Activated CD4-positive, alpha-beta T cell treated with anti-CD3 and anti-CD28 coated beads, Interleukin-2, Interleukin-4, amounts not matched to agents 100 ng/mL and 50 ng/mL, durations not matched to agents 16 hours and 8 hours (primary cell): ENCODE measurements at regions not wholly inside any gene's neighbourhood (a gene's known extent, or its start where the extent isn't known, plus 50 kb on each side); places are given as distances from the start of the nearest gene placed in this dataset.
"Not testable (repeated sequence)": the region's sequence is repeated elsewhere in the genome, so short reads cannot be mapped to it uniquely, and the experiment has no call there.

Source experiments
- DNase-seq: peaks from one replicate; pipeline ENCODE4 v3.0.0-alpha.2; 2020; ENCODE audit warnings: low spot score

DNA sequence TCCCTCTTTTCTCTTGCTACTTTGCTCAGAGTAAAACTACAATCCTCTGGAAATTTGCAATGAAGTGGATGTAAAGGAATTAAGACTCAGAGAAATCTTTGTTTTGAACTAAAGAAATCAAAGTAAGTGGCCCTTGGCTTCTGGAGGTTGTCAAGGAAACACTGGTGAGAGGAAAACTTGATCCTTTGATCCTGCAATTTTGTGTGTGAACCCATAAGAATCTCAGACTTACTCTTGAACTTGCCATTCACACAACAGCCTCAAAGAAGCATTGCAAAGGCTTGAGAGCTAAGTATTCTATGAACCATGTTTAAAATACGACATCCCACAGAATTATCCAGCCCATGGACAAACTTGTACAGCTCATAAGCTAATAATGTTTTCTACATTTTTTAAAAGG, 827.5 kb downstream of the TAF11L14 start:
- DNase-seq, result no peak

DNA sequence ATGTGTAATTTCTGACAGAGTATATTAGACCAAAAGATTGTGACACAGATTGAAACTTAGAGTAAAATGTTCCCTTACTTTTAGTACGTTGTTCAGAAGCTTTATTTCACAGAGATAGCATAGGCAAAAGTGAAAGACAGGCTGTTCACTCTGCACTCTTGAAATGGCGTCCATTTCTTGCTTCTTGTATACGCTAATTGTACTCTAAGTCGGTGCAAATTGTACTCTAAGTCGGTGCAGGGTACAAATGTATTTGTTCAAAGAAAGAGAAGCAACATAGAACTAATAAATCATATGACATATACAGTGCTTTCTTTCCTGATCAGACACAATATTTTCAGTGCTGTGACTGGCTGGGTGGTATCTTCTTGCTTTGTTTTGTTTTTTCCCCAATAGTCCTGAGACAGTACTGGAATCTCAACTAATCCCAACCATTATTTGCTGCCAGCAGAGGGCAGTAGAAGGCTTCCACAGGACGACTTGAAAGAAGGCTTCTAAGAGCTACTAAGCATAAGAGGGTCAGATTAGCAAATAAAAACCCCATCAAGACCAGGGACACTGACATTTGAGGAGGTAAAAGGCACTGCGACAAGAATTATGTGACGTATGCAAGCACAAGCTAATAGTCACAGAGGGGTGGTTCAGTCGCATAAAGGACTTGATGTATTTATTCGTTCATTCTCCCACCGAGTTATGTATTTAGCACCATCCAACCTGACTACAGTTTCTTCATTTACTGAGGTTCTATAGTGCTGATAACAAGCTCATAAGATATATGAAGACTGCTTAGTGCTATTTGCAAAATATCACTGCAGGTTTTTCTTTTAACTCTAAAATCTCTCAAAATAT, 831.8 kb downstream of the TAF11L14 start:
- DNase-seq, result peak; percentile 17

DNA sequence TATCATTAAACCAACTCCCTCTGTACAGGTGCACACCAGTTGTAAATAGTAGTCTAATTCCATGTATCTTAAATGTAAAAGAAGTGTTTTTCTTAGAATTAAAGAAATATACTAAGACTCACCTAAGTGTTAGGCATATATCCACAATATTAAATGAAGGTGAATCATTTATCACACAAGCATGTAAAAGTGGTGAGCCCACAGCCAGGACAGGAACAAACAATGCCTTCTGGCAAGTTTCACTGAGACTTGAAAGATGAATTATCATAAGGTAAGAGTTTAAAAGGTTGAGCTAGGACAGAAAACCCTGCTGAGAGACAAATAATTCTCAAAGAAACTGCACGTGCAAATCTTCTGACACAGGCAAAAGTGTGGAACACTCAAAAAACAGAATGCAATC, 832.5 kb downstream of the TAF11L14 start:
- DNase-seq, result no peak

DNA sequence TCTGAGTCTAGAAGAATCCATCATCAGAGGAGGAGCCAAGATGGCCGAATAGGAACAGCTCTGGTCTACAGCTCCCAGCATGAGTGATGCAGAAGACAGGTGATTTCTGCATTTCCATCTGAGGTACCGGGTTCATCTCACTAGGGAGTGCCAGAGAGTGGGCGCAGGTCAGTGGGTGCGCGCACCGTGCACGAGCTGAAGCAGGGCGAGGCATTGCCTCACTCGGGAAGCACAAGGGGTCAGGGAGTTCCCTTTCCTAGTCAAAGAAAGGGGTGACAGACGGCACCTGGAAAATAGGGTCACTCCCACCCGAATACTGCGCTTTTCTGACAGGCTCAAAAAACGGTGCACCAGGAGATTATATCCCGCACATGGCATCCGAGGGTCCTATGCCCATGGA, 837.5 kb downstream of the TAF11L14 start:
- not testable (repeated sequence) for DNase-seq

DNA sequence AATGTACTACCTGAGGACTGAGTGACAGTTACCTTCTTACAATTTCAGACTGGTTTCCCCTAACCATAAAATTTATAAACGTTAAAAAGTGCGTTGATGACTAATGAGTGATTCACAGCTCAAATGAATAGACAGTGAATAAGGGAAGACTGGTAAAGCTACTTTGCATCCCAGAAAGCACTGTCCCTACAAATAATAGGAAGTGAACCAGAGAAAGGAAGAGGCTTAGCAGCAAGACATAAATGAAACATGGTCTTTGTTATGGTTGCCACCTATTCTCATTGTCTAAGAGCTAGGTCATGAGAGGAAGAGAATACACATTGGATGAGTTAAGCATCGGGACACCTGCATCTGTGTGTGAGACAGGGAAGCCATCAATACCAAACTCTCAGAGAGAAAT, 849.2 kb downstream of the TAF11L14 start:
- no peak for DNase-seq

DNA sequence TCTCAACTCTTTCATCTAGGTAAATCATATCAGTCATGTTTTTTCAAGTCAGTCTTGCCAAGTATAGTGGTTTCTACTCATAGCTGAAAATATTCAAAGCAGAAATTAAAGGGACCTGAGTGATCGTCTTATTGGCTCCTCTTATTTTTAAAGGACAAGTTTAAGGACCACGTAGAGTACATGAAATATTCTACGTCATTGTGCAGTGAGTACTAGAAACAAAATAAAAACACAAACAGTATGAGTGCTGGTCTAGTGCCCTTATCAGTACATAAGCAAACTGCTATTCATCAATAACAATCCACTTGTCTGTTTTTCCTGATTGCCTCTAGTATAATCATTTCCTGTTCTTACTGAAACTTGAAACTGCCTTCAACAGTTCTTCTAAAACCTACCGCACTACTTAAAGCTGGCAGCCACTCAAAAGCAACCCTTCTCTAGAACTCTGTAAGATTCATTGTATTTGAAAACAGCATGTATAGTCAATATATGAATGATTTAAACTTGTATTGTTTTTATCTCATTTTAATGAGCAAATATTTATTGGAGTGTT, 853.7 kb downstream of the TAF11L14 start:
- DNase-seq, result no peak

DNA sequence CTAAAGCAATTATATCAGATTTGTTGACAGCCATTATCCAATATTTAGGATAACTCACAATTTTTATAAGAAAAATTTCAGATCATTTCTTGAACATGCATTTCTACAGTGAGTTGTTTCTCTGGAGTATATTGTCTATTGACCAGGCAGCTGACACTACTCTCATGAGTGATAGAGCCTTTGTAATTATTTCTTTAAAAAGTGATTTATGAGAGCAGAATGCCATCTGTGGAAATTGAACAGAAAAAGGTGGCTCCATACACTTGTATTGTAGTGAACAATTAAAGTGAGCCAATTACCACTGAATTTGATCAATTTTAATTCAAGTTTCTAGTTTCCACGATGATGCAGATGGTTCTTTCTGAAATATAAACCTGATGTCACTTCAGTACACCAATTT, 855.4 kb downstream of the TAF11L14 start:
- no peak for DNase-seq

DNA sequence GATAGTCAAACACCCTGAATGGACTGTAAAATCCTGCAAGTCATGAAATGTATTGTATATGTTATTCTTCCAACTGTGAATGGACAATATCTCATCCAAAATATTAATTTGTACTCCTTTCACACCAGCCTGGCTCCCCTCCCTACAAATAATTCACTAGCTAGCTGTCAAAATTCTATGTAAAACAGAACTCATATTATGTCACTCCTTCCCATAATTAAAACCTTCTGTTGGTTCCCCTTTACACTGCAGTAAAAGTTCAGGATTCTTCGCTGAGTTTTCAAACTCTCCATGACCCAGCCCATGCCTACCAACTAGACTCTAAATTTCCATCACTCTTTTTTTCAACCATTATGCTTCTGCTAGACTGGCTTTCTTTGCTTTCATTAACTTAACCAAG, 857.1 kb downstream of the TAF11L14 start:
- no peak for DNase-seq

DNA sequence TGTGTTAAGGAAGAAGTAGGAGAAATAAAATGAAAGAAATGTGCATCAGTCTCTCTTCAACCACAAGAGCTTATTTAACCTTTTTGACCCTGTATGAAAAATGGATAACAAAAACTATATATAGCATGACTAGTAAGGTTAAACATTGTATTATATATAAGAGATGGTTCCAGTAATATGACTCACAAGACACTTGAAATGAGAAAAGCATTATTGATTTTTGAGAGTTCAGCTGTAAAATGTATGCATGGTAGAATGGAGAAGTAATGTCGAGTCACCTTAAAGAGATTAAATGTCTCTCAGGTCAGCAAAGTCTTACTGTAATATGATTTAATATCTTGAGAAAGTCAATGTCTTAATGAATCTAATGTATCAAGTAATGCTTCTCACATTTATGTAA, 860.9 kb downstream of the TAF11L14 start:
- no peak for DNase-seq

DNA sequence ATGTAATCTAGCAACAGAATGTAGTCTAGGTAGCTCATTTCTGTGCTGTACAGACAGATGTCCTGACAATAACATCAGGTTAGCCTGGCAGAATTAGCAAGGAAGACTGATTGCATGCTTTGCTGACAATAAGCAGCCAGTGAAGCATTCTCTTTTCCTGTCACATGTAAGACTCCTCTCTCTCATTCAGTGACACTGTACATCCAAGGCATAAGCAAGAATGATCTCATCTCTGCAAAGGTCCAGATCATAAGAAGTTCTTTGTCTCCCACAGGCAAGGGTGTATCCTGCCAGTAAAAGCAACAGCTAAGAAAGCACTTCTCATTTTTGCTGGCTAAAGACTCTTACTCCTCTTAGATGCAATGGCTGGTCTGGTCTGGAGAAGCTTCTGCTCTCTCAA, 861.8 kb downstream of the TAF11L14 start:
- no peak for DNase-seq

DNA sequence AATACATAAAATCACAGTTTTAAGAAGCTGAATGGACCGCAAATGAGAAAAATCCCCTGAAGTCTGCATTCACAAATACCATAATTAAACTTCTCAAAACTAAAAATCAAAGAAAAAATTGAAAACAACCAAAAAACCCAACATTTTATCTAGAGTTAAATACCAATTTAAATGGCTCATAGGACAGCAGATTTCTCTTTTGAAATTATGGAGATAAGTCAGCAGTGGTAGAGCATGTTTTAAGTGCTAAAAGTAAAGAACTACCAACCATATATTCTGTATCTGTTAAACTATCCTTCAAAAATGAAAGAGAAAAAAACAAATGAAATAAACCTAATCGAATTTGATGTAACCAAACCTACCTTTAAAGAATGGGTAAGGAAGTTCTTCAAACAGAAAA, 862.8 kb downstream of the TAF11L14 start:
- DNase-seq, result no peak

DNA sequence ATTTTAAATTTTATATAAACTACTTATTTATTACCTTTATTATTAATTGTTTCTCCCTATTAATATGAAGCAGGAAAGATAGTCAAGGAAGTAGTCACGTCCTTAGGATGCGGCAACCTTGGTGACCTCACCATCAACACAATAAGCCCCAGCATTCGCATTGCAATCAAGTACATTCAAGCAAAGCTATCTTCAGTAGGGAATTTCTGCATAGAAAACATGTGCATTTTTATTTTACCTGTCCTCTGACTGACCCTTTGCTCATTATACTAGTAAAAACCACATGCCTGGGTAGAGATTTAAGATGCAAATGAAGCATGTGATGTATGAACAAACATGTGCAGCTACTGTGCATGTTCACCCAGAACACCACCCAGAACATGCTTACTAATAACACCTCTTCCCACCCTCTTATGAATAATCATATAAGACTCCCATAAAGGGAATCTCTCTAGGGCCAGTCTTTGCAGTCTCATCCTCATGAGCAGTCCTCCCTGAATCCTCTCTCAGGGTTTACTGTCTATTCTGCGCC, 869.6 kb downstream of the TAF11L14 start:
- DNase-seq, result no peak

DNA sequence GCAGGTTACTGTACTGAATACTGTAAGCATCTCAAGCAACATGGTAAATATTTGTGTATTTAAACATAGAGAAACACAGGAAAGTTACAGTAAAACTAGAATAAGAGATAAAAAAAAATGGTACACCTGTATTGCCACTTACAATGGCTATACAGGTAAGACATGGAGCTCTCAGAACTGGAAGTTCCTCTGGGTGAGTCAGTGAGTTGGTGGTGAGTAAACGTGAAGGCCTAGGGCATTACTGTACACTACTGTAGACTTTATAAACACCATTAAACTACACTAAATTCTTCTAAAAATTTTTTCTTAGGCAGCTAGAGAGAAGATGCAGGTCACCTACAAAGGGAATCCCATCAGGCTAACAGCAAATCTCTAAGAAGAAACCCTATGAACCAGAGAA, 872.9 kb downstream of the TAF11L14 start:
- no peak for DNase-seq

DNA sequence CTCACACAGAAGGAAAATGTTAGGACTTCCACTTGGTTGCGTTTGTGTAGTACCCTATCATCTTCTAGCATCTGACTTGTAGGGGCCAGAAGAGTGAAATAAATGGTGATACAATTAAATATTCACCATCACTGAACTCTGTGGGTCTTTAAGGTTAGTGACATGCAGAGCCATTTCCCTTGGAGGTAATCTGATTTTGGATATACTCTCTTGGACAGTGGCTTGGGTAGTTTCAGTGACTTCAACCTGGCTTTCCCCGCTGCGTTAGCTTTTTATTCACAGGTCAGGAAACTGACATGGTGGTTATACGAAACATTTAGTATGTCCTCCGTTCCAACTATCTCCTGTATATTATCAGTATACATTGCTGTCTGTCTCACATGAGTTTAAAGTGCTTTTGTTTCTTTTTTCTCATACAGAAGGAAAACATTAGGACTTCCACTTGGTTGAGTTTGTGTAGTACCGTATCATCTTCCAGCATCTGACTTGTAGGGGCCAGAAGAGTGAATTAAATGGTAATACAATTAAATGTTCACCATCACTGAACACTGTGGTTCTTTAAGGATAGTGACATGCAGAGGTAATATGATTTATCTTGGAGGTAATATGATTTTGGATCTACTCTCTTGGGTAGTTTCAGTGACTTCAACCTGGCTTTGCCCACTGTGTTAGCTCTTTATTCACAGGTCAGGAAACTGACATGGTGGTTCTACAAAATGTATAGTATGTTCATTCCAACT, 883.6 kb downstream of the TAF11L14 start:
- DNase-seq, result no peak

DNA sequence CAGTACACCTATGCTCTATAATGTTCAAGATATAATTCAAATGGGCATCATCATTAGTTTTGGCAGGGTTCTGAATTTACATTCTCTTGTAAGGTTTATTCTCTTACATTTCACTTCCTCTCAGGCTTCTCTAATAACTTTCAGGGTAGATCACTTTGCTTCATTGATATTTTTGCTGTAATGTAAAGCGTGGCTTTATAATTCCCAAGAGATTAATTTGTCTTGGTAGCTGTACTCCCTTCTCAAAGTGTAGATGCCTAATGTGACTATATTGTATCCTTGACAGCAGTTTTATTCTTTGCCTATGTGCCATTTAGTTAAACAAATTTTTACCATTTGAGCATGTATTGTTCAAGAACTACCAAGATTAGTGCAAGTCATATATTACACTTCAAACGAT, 889.1 kb downstream of the TAF11L14 start:
- DNase-seq, result no peak

DNA sequence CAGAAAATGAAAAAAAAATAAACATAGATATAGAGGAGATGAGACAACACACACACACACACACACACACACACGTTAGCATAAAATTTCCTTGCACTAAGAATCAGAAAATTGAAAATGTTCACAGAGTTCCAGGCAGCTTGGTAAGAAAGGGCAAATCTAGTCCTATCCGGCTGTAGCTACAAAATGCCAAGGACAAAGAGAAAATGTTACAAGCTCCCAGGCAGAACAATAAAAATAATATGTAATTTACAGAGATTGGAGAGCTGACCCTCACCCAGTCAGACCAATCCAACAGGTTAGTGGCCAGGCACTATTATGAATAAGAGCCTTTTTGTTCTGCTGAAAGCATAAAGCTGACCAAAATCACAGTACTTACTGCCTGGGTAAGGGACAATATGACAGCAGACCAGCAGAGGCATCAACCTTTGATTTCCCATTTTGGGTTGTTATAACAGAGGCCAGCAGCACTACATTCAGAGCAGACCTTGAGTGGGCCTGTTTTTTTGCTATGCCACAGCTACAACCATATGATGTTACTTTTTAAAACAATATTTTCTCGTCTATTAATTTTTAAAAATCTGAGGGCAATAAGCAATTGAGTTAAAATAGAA, 892.6 kb downstream of the TAF11L14 start:
- DNase-seq, result no peak

DNA sequence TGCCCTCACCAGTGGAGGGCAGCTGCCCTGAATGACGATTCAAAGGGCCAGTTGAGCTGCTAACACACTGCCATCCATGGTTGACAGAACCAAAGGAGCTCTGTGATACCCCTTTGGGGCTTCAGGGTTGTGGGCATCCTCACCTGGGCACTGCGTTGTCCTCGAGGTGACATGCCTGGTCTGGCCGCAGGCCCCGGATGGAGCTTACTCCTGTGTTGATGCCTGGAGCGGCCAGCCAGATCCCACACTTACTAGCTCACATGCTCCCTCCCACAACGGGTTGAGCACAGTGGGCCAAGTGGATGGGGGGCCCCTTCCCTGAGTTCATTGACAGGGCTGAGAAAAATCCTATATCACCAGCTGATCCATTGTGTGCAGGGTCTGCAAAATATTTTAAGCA, 898.9 kb downstream of the TAF11L14 start:
- no peak for DNase-seq

DNA sequence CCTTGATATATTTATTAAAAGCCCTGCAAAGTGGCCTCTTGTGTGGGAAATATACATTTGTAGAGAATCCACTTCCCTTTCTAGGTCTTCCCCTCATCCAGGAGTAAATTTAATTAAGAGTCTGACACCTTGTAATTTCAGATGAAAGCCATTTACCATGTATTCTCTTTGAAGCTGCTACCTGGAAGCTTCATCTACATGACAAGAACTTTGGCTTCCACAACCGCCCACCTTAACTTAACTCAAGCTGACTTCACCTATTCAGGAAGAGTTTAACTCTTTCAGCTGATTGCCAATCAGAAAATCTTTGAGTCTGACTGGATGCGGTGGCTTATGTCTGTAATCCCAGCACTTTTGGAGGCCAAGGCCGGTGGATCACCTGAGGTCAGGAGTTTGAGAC, 899.9 kb downstream of the TAF11L14 start:
- DNase-seq, result no peak

DNA sequence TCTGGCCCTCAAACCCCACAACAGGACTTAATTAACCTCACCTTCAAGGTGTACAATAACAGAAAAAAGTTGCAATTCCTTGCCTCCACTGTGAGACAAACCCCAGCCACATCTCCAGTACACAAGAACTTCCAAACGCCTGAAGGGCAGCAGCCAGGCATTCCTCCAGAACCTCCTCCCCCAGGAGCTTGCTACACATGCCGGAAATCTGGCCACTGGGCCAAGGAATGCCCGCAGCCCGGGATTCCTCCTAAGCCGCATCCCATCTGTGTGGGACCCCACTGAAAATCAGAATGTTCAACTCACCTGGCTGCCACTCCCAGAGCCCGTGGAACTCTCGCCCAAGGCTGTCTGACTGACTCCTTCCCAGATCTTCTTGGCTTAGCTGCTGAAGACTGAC, 901.5 kb downstream of the TAF11L14 start:
- not testable (repeated sequence) for DNase-seq

DNA sequence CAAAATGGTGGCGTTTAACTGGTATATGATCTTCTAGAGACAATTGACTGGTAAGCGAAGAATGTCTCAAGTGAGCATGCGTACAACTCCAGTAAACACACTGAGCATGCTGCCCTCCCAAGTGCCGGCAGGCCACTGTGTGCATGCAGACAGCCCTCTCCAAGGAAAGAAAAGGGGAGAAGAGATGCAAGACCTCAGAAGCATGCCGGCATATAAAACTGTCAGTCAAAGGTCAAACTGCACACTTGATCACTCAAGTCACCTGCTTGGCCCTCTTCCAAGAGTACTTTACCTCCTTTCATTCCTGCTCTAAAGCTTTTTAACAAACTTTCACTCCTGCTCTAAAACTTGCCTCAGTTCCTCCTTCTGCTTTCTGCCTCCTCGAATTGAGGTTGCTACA, 910.2 kb downstream of the TAF11L14 start:
- no peak for DNase-seq

DNA sequence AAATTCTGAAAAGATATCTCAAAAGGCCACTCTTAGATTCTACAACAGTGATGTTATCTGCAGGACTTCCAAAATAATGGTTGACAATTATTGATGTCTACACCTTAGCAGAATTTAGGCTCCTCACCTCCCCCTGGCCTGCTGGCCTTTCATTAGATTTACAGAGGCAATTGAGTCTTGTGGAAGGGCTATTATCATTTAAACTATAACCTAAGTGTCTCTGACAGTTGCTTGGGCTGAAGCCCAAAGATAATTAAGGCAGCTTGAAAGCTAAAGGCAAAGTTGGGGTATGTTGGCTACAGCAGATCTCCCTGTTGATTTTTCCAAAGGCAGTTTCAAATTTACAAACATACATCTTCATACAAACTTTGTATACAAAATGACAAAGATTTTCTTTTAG, 912.3 kb downstream of the TAF11L14 start:
- no peak for DNase-seq

DNA sequence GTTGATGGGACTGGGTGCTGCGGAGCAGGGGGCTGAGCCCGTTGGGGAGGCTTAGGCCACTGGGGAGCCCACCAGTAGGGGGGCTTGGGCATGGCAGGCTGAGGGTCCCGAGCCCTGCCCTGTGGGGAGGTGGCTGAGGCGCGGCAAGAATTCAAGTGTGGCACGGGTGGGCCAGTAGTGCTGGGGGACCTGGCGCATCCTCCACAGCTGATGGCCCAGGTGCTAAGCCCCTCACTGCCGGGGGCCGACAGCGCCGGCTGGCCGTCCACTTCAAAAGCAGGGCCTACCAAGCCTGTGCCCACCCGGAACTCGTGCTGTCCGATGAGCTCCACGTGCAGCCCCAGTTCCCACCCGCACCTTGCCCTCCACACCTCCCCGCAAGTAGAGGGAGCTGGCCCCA, 917.5 kb downstream of the TAF11L14 start:
- no peak for DNase-seq

DNA sequence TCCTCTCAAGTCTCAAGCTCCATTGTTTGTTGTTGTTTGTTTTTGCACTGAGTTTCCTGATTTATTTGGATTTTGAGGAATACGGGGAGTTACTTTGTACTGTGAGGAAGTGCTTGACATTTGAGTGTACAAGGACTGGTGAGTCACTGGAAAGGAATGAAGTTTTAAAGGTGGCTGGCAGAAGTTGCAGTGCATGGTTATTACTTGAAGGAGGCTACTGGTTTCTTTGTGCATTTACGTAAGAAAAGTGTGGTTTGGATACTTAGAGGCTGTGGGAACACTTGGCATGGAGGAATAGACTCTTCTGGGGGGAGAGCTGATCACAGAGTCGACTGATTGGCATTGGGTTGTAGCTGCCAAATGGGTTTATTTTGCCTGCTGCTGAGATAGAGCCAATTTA, 919.0 kb downstream of the TAF11L14 start:
- no peak for DNase-seq
